Pancreas (tissue), 10 donors: ENCODE measurements at regions not wholly inside any gene's neighbourhood (a gene's known extent, or its start where the extent isn't known, plus 50 kb on each side); places are given as distances from the start of the nearest gene placed in this dataset.

Experiments used
- ATAC-seq, 4 donors: fragments of 200-7000 bp; cut with Tn5 transposase; one replicate each; pipeline versions ENCODE4 v1.8.0 to v1.9.1; 2020; ENCODE audit warnings: mild to moderate bottlenecking in 4 of 4, moderate library complexity in 4 of 4
- DNase-seq, 6 donors: peaks; one replicate each; pipeline ENCODE4 v3.0.0-alpha.2; 2020
- FAIRE-seq: peaks from 2 replicates; lab custom pipeline; 2012; peaks lifted over from hg19 to GRCh38; lab: Jason Lieb, UNC
- H3K27ac ChIP-seq, 4 donors: fragments of 200-600 bp; sonication (generic); 1 replicate in 3 of 4; 2 replicates in 1 of 4; pipeline versions ENCODE4 v1.5.0 to v1.8.0; 2020
- H3K27me3 ChIP-seq, 4 donors: fragments of 200-600 bp; one replicate each; pipeline ENCODE4 v1.8.0; 2021
- H3K36me3 ChIP-seq, 3 donors: fragments of 200-600 bp; sonication (generic) in 1 of 3; one replicate each; pipeline versions ENCODE4 v1.5.0 to v1.8.0; 2020 to 2021
- H3K4me1 ChIP-seq, 3 donors: fragments of 200-600 bp; one replicate each; pipeline ENCODE4 v1.8.0; 2021
- H3K4me3 ChIP-seq, 4 donors: fragments of 200-600 bp; sonication (generic) in 2 of 4; one replicate each; pipeline versions ENCODE4 v1.5.0 to v1.8.0; 2020 to 2021
- H3K9me3 ChIP-seq, 4 donors: fragments of 200-600 bp; one replicate each; pipeline ENCODE4 v1.8.0; 2021
- WGBS, 2 donors: extraction: QIAGEN DNeasy Blood & Tissue Kit; methylation state at CpG; one replicate each; pipeline ENCODE4 v1.1.7; 2013; 5-methylcytosine and 5-hydroxymethylcytosine counted together
- intact Hi-C, 3 donors: fragments of 100-400 bp; cut with DNase I; formaldehyde crosslinking; loops; one replicate each; pipeline versions ENCODE4 v1.11.1 to v1.14.2; 2022
- TF ChIP-seq, protein P1 (sequence below), 4 donors: fragments of 200-600 bp; sonication (generic) in 3 of 4; IDR thresholded peaks; one replicate each; pipeline versions ENCODE4 v1.5.0 to v1.8.0; 2021; ENCODE audit warnings: antibody characterized with exemption in 4 of 4
- donor health status: healthy with polysubstance abuse.
- donor health status: DM: no; HTN: no; CAD: no; lungs with moderate emphysema.
- donor health status: DM: no; HTN: no; CAD: no.
- donor health status: control.
- donor health status: control.
- donor health status: Bipolar disorder and iron deficiency.
- donor health status: DM: yes; HTN: yes; CAD: no.
- donor health status: DM: no; HTN: no; CAD: no.
- donor health status: DM: no; HTN: no; CAD: no.
- donor health status: DM: yes; HTN: yes; CAD: no.

DNA sequence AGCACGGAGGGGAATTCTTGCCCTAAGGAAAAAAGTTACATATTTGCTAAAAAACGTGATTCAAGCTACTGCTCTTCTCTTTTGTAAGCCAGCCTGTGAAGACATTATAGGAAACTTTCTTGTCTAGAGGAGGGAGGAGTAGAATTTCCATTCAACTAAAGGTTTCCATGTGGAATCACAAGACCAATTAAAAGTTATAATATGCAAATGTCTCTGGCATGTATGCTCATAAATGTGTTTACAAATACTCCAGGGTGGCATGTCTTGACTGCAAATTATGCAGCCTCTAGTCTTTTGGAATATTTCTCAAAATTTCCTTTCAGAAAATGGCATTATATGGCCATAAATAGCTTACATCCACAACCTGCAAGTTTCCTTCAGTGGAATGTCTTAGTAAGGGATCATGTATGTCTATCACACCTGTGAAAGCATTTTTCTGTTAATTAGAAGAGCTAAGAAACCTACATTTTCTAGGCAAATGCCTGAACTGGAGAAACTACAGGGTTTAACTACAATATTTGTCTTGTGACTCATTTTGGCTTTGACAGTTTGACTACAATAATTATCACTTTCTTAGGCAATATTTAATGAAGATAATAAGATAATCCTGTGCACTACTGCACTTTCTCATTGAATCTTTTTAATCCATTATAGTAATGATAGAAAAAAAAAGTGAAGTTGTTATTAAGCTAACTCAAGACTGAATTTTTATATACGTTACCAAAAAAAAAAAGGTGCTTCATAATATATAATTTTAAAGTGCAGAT is 111.1 kb upstream of the C10orf90 start:
- DNase-seq (no peak), ATAC-seq (peak in 1 of 4 donors; percentile 61), FAIRE-seq (no peak)
- TF ChIP-seq, protein P1, sequence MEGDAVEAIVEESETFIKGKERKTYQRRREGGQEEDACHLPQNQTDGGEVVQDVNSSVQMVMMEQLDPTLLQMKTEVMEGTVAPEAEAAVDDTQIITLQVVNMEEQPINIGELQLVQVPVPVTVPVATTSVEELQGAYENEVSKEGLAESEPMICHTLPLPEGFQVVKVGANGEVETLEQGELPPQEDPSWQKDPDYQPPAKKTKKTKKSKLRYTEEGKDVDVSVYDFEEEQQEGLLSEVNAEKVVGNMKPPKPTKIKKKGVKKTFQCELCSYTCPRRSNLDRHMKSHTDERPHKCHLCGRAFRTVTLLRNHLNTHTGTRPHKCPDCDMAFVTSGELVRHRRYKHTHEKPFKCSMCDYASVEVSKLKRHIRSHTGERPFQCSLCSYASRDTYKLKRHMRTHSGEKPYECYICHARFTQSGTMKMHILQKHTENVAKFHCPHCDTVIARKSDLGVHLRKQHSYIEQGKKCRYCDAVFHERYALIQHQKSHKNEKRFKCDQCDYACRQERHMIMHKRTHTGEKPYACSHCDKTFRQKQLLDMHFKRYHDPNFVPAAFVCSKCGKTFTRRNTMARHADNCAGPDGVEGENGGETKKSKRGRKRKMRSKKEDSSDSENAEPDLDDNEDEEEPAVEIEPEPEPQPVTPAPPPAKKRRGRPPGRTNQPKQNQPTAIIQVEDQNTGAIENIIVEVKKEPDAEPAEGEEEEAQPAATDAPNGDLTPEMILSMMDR (IDR thresholded peaks at IDR 0.05) = no peak
- Histone ChIP-seq H3K4me1 (peaks cover 0 to 4% (median 0%) of the 10 kb centered on the region in 3 donors), H3K27me3 (no peaks in the 10 kb centered on the region), H3K9me3 (no peaks in the 10 kb centered on the region), H3K4me3 (no peak overlapping the region), H3K36me3 (no peaks in the 10 kb centered on the region), H3K27ac (no peak overlapping the region)
- intact Hi-C loops = no loop called here
- 24 to 27% methylated on average over 3 of the region's 3 CpGs for WGBS, 2 donors

GRCh38 chr10:126783806-126784557 is 113.5 kb upstream of the C10orf90 start:
- 71 to 76% methylated on average over 9 of the region's 9 CpGs for WGBS, 2 donors
- ATAC-seq (no peak), DNase-seq (no peak), FAIRE-seq (no peak)
- Histone ChIP-seq H3K4me3 (no peak overlapping the region), H3K9me3 (no peaks in the 10 kb centered on the region), H3K27me3 (no peaks in the 10 kb centered on the region), H3K36me3 (no peaks in the 10 kb centered on the region), H3K27ac (no peak overlapping the region), H3K4me1 (peaks cover 0 to 4% (median 0%) of the 10 kb centered on the region in 3 donors)
- intact Hi-C loops = no loop called here
- TF ChIP-seq, protein P1 (IDR thresholded peaks at IDR 0.05) = no peak

DNA sequence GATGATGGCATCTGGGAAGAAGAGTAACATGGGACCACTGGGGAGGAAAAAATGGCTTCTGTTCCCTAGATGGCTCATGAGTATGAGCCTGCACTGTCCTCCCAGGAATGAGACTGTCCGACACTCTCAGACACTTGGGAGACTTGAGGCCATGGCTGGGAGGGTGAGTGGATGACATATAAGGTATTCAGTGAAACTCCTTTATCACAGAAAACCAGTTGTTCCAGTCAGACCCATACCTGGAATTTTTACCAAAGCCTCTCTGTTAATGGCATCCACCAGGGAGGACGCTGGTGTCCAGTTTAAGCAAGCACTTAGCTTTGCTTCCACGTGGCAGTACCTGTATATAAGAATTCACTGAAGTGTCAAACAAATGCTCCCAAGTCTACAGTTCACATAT is 116.7 kb upstream of the C10orf90 start:
- intact Hi-C loops = no loop called here
- FAIRE-seq (no peak), ATAC-seq (no peak), DNase-seq (no peak)
- no peak overlapping the region for H3K27ac ChIP-seq
- H3K4me1 ChIP-seq = no peaks in the 10 kb centered on the region
- H3K9me3 ChIP-seq = no peaks in the 10 kb centered on the region
- H3K4me3 ChIP-seq = no peak overlapping the region
- H3K36me3 ChIP-seq = no peaks in the 10 kb centered on the region
- WGBS, 2 donors = 58 to 61% methylated on average over 3 of the region's 3 CpGs
- TF ChIP-seq, protein P1 (IDR thresholded peaks at IDR 0.05) = no peak
- peaks cover 0 to 2% (median 0%) of the 10 kb centered on the region in 4 donors for H3K27me3 ChIP-seq

DNA sequence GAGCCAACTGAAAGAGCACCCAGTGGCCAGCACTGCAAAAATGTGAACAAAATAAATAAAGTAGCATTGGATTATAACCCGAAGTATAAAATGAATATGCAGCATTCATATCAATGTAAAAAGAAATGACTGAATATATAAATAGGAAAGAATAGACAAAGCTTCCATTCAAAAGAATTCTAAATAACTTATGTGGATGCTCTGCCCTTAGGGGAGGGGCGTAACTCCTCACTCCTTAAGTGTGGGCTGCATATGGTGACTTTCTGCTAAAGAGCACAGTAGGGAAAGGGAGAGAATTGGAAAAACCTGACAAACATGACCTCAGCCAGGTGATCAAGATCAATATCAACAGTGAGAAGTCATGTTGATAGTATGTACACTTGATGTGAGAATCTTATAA is 109.9 kb upstream of the DOCK1 start:
- TF ChIP-seq, protein P1 (IDR thresholded peaks at IDR 0.05) = no peak
- no peak for DNase-seq
- Histone ChIP-seq H3K36me3 (no peaks in the 10 kb centered on the region), H3K27ac (no peak overlapping the region), H3K4me3 (no peak overlapping the region), H3K9me3 (no peaks in the 10 kb centered on the region), H3K27me3 (peaks cover 0 to 1% (median 0%) of the 10 kb centered on the region in 4 donors), H3K4me1 (no peaks in the 10 kb centered on the region)
- no peak for FAIRE-seq
- 84% methylated on average over 2 of the region's 2 CpGs for WGBS, 2 donors
- no peak for ATAC-seq
- intact Hi-C loops = no loop called here
